GM19397 (cell line): ENCODE measurements at regions not wholly inside any gene's neighbourhood (a gene's known extent, or its start where the extent isn't known, plus 50 kb on each side); places are given as distances from the start of the nearest gene placed in this dataset.

Source experiments
- ATAC-seq: cut with Tn5 transposase; IDR thresholded peaks from one replicate; pipeline ENCODE4 v1.9.1; 2021; ENCODE audit warnings: mild to moderate bottlenecking, moderate library complexity; ENCODE audit not compliant: unreplicated experiment

- ATAC-seq, result no peak
Measured at GRCh38 chr6:44062771-44063560, 64.3 kb downstream of the MRPL14 start.

- no peak for ATAC-seq
Measured at GRCh38 chr6:44062105-44062770, 65.0 kb downstream of the MRPL14 start.

- no peak for ATAC-seq
Measured at GRCh38 chr6:44061375-44062104, 65.7 kb downstream of the MRPL14 start.

- ATAC-seq, result no peak
Measured at GRCh38 chr6:44060612-44061374, 66.5 kb downstream of the MRPL14 start.

- ATAC-seq, result no peak
Measured at GRCh38 chr6:44059359-44060346, 67.6 kb downstream of the MRPL14 start.

- ATAC-seq, result no peak
Measured at GRCh38 chr6:44058617-44059358, 68.5 kb downstream of the MRPL14 start.

- no peak for ATAC-seq
Measured at GRCh38 chr6:44057931-44058616, 69.2 kb downstream of the MRPL14 start.

- ATAC-seq, result no peak
Measured at GRCh38 chr6:44057238-44057930, 69.9 kb downstream of the MRPL14 start.

- ATAC-seq, result no peak
Measured at GRCh38 chr6:44056392-44057237, 70.6 kb downstream of the MRPL14 start.

- no peak for ATAC-seq
Measured at GRCh38 chr6:44054721-44055559, 72.3 kb downstream of the MRPL14 start.

GRCh38 chr6:44053760-44054556 is 73.3 kb downstream of the MRPL14 start:
- ATAC-seq, result no peak

- ATAC-seq, result no peak
Measured at GRCh38 chr6:44053106-44053756, 74.0 kb downstream of the MRPL14 start.

- no peak for ATAC-seq
Measured at GRCh38 chr6:44052419-44053023, 74.7 kb downstream of the MRPL14 start.

- ATAC-seq, result no peak
Measured at GRCh38 chr6:44051515-44051914, 75.7 kb downstream of the MRPL14 start.
